ENCODE measurements at regions not wholly inside any gene's neighbourhood (a gene's known extent, or its start where the extent isn't known, plus 50 kb on each side); places are given as distances from the start of the nearest gene placed in this dataset.

GRCh38 chr15:23828786-23829185 lies 141.7 kb upstream of the NDN start:
- no peak for TF ChIP-seq POLR2A (IDR thresholded peaks at IDR 0.05)
- TF ChIP-seq, protein P1, sequence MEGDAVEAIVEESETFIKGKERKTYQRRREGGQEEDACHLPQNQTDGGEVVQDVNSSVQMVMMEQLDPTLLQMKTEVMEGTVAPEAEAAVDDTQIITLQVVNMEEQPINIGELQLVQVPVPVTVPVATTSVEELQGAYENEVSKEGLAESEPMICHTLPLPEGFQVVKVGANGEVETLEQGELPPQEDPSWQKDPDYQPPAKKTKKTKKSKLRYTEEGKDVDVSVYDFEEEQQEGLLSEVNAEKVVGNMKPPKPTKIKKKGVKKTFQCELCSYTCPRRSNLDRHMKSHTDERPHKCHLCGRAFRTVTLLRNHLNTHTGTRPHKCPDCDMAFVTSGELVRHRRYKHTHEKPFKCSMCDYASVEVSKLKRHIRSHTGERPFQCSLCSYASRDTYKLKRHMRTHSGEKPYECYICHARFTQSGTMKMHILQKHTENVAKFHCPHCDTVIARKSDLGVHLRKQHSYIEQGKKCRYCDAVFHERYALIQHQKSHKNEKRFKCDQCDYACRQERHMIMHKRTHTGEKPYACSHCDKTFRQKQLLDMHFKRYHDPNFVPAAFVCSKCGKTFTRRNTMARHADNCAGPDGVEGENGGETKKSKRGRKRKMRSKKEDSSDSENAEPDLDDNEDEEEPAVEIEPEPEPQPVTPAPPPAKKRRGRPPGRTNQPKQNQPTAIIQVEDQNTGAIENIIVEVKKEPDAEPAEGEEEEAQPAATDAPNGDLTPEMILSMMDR (IDR thresholded peaks at IDR 0.05): no peak
- TF ChIP-seq EP300 (IDR thresholded peaks at IDR 0.05): no peak
